T-cell (primary cell): ENCODE measurements at regions not wholly inside any gene's neighbourhood (a gene's known extent, or its start where the extent isn't known, plus 50 kb on each side); places are given as distances from the start of the nearest gene placed in this dataset.
A peak's percentile ranks its signal among the peaks of the same experiment; 100 is the strongest.

Source experiments
- ATAC-seq, 4 experiments: fragments of 200-7000 bp in 3 of 4; fragments of 150-1000 bp in 1 of 4; cut with Tn5 transposase; replicated peaks in 1 of 4; 1 replicate in 3 of 4; 2 replicates in 1 of 4; pipeline ENCODE4 v1.10.0; 2021; ENCODE audit warnings: moderate library complexity in 3 of 4, mild to moderate bottlenecking in 2 of 4, moderate number of reproducible peaks in 1 of 4
- CTCF ChIA-PET, 2 donors: fragments of 300-600 bp; sonication (Branson Sonifier 250); formaldehyde crosslinking; loops; one replicate each; lab custom pipeline; 2022; ENCODE audit warnings: antibody characterized with exemption in 2 of 2; lab: Charles Lee
- POLR2A ChIA-PET, 2 donors: fragments of 300-600 bp; sonication (Branson Sonifier 250); formaldehyde crosslinking; loops; one replicate each; lab custom pipeline; 2022; ENCODE audit warnings: antibody characterized with exemption in 2 of 2; lab: Charles Lee
- DNase-seq, 35 experiments: peaks; one replicate each; pipeline versions ENCODE4 v3.0.0 to v3.0.0-alpha.2; 2013 to 2023
- H3K27ac ChIP-seq: one replicate; pipeline ENCODE4 v1.5.1; 2013; ENCODE audit warnings: low read length
- H3K27me3 ChIP-seq, 2 experiments: replicated peaks in 1 of 2; 1 replicate in 1 of 2; 2 replicates in 1 of 2; pipeline versions ENCODE4 v1.6.1 to v1.7.0; 2013; ENCODE audit warnings: low read length in 1 of 2, mixed read lengths in 1 of 2; ENCODE audit not compliant: control insufficient read depth in 2 of 2, insufficient read depth in 2 of 2; ENCODE audit errors: extremely low read depth in 1 of 2
- H3K36me3 ChIP-seq, 2 donors: 1 replicate in 1 of 2; 2 replicates in 1 of 2; pipeline versions ENCODE4 v1.6.1 to v1.7.0; 2013; ENCODE audit warnings: low read length in 1 of 2; ENCODE audit not compliant: control insufficient read depth in 2 of 2, insufficient read depth in 1 of 2; ENCODE audit errors: extremely low read depth in 1 of 2
- H3K4me1 ChIP-seq, 2 experiments: 1 replicate in 1 of 2; 2 replicates in 1 of 2; pipeline versions ENCODE4 v1.6.1 to v1.7.0; 2013; ENCODE audit warnings: low read length in 2 of 2, mixed read lengths in 1 of 2; ENCODE audit not compliant: insufficient read depth in 2 of 2, control insufficient read depth in 1 of 2; ENCODE audit errors: extremely low read depth in 1 of 2
- H3K4me3 ChIP-seq, 2 donors: 1 replicate in 1 of 2; 2 replicates in 1 of 2; pipeline versions ENCODE4 v1.5.1 to v1.7.0; 2013; ENCODE audit warnings: mild to moderate bottlenecking in 2 of 2, low read length in 1 of 2, moderate library complexity in 1 of 2; ENCODE audit not compliant: control insufficient read depth in 1 of 2; ENCODE audit errors: extremely low read depth in 1 of 2
- H3K9me3 ChIP-seq: 2 replicates; pipeline ENCODE4 v1.7.0; 2013
- H3K27ac Mint-ChIP-seq, 2 donors: one replicate each; pipeline ENCODE4 v1.8.0; 2020 to 2021; ENCODE audit warnings: mild to moderate bottlenecking in 2 of 2, mixed read lengths in 2 of 2
- H3K27me3 Mint-ChIP-seq, 2 donors: one replicate each; pipeline ENCODE4 v1.8.0; 2021 to 2022; ENCODE audit warnings: mixed read lengths in 2 of 2
- H3K36me3 Mint-ChIP-seq: one replicate; pipeline ENCODE4 v1.8.0; 2021; ENCODE audit warnings: mixed read lengths
- H3K4me1 Mint-ChIP-seq, 3 donors: one replicate each; pipeline ENCODE4 v1.8.0; 2020 to 2022; ENCODE audit warnings: mixed read lengths in 3 of 3, mild to moderate bottlenecking in 1 of 3
- H3K4me3 Mint-ChIP-seq, 3 donors: one replicate each; pipeline ENCODE4 v1.8.0; 2020 to 2022; ENCODE audit warnings: mild to moderate bottlenecking in 3 of 3, mixed read lengths in 3 of 3, moderate library complexity in 3 of 3
- H3K9me3 Mint-ChIP-seq, 3 donors: one replicate each; pipeline ENCODE4 v1.8.0; 2020 to 2022; ENCODE audit warnings: mixed read lengths in 3 of 3
- WGBS: methylation state at CpG from one replicate; pipeline ENCODE4 v1.1.5; 2013; ENCODE audit warnings: missing lambda C conversion rate; ENCODE audit not compliant: insufficient coverage; 5-methylcytosine and 5-hydroxymethylcytosine counted together

DNA sequence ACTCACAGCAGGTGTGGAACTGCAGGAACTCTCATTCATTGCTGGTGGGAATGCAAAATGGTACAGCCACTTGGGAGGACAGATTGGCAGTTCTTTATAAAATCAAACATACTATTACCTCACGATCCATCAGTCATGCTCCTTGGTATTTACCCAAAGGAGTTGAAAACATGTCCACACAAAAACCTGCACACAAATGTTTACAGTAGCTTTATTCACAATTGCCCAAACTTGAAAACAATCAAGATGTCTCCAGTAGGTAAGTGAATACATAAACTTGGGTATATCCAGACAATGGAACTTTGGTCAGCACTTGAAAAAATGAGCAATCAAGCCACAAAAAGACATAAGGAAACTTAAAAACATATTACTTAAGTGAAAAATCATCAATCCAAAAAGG, 215.5 kb downstream of the IRX1 start:
- Histone ChIP-seq H3K4me1 (no peaks in the 10 kb centered on the region), H3K36me3 (no peaks in the 10 kb centered on the region), H3K4me3 (no peak overlapping the region), H3K9me3 (no peaks in the 10 kb centered on the region), H3K27ac (no peak overlapping the region), H3K27me3 (no peaks in the 10 kb centered on the region)
- ChIA-PET POLR2A (no interaction called here), CTCF (no interaction called here)
- Mint-ChIP-seq H3K36me3 (no peaks in the 10 kb centered on the region), H3K9me3 (peaks cover 6 to 24% (median 16%) of the 10 kb centered on the region in 3 donors), H3K27me3 (no peaks in the 10 kb centered on the region), H3K4me3 (no peak overlapping the region), H3K27ac (no peak overlapping the region), H3K4me1 (no peaks in the 10 kb centered on the region)
- ATAC-seq (no peak), DNase-seq (no peak)
- no CpG with 5 or more reads among the region's 1 CpG for WGBS

GRCh38 chr5:3818624-3819023, 223.0 kb downstream of the IRX1 start:
- H3K36me3 ChIP-seq = no peaks in the 10 kb centered on the region
- H3K27ac ChIP-seq = no peak overlapping the region
- no peak for ATAC-seq
- H3K27ac Mint-ChIP-seq = no peak overlapping the region
- 100% methylated on average over 1 of the region's 6 CpGs for WGBS
- H3K27me3 Mint-ChIP-seq = no peaks in the 10 kb centered on the region
- no peaks in the 10 kb centered on the region for H3K4me1 Mint-ChIP-seq
- H3K4me3 ChIP-seq = no peak overlapping the region
- no peak overlapping the region for H3K4me3 Mint-ChIP-seq
- peaks cover 4 to 9% (median 8%) of the 10 kb centered on the region in 3 donors for H3K9me3 Mint-ChIP-seq
- DNase-seq = peak in 1 of 35 experiments; percentile 3
- CTCF ChIA-PET = no interaction called here
- POLR2A ChIA-PET = no interaction called here
- no peaks in the 10 kb centered on the region for H3K36me3 Mint-ChIP-seq
- no peaks in the 10 kb centered on the region for H3K4me1 ChIP-seq
- no peaks in the 10 kb centered on the region for H3K9me3 ChIP-seq
- no peaks in the 10 kb centered on the region for H3K27me3 ChIP-seq

DNA sequence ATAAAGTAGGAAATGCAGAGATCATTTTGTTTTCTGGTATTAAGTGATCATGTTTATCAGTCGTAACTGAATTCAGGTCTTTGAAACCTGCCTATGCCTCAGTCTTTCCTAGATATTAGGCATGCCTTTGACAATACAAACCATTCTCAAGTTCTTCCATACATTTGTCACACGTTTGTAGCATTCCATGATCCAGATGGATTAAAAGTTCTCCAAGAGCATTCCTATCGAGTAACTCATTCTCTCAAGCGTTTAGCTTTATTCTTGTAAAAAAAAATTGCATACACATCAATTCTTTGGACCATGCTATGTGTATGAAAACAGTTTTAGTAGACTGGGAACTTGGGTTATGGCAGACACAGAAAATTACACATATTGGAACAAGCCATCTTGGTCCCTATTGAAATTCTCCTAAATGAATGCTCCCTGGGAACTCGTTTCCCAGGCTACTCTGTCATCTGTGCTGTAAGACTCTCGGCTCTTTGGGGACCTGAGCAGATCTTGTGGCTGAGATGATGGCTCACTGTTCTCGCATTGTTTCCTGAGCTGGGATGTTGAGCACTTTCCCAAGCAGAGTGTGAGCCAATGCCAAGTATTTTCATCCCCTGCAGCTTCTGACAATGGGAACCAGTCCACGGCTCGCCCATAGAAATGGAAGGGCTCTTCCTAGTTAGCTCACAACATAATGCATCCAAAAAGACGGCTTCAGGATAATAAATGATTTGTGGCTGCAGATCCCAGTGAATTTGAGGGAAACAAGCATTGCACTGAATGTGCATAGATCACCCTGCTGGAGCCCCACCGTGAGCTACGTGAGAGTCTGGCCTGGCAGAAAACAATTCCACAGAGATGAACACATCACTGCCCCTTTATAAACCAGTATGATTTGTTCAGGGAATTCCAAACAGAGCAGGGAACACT, 230.2 kb downstream of the IRX1 start:
- H3K4me3 Mint-ChIP-seq = no peak overlapping the region
- Histone ChIP-seq H3K4me3 (no peak overlapping the region), H3K27me3 (no peaks in the 10 kb centered on the region), H3K4me1 (no peaks in the 10 kb centered on the region), H3K27ac (no peak overlapping the region), H3K36me3 (no peaks in the 10 kb centered on the region), H3K9me3 (no peaks in the 10 kb centered on the region)
- peaks cover 0 to 7% (median 3%) of the 10 kb centered on the region in 3 donors for H3K9me3 Mint-ChIP-seq
- H3K36me3 Mint-ChIP-seq = no peaks in the 10 kb centered on the region
- WGBS = 92% methylated on average over 7 of the region's 12 CpGs
- H3K27ac Mint-ChIP-seq = no peak overlapping the region
- ATAC-seq (no peak), DNase-seq (no peak)
- ChIA-PET POLR2A (no interaction called here), CTCF (no interaction called here)
- no peaks in the 10 kb centered on the region for H3K27me3 Mint-ChIP-seq
- H3K4me1 Mint-ChIP-seq = no peaks in the 10 kb centered on the region

DNA sequence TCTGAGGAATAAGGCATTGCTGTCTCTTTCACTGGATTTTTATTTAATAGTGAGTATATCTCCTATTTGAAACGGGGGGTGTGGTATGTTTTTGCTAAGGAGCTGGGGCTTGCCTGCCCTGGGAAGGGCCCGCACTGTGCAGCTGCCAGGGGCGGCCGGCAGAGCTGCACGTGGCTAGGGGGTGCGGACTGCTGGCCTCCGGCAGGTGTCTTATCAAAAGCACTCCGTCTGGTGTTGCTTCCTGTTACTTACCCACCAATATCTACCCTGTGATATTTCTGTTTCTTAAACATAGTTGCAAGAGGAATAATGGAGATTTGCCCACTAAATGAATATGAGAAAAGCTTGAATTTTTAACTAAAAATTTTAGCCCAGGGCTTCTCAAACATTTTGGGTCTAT, 232.0 kb downstream of the IRX1 start:
- DNase-seq (no peak), ATAC-seq (no peak)
- no peaks in the 10 kb centered on the region for H3K27me3 Mint-ChIP-seq

DNA sequence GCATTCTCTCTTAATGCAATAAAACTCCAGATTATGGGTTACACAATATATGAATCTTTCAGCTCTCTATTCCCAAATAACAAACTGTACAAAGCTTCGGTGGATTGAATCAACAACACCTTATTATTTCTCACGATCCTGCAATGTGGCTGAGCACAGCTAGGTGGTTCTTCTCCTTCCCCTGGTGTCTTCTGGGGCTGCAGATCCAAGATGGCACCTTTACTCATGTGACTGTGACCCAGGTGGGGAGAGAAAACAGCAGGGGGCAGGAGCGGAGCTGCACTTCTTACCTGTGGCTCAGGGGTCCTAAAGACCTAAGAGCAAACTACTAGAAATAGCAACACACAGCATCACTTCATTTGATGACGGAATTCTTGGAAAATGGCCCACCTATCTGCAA, 233.1 kb downstream of the IRX1 start:
- Mint-ChIP-seq H3K27ac (no peak overlapping the region), H3K4me1 (no peaks in the 10 kb centered on the region), H3K9me3 (peaks cover 0 to 7% (median 3%) of the 10 kb centered on the region in 3 donors), H3K36me3 (no peaks in the 10 kb centered on the region), H3K4me3 (no peak overlapping the region), H3K27me3 (no peaks in the 10 kb centered on the region)
- no peak for ATAC-seq
- Histone ChIP-seq H3K27ac (no peak overlapping the region), H3K27me3 (no peaks in the 10 kb centered on the region), H3K36me3 (no peaks in the 10 kb centered on the region), H3K4me1 (no peaks in the 10 kb centered on the region), H3K4me3 (no peak overlapping the region), H3K9me3 (no peaks in the 10 kb centered on the region)
- WGBS = 100% methylated on average over 2 of the region's 4 CpGs
- DNase-seq = no peak
- ChIA-PET CTCF (no interaction called here), POLR2A (no interaction called here)

More for the DNA sequence above, 232.0 kb downstream of the IRX1 start:
- H3K36me3 Mint-ChIP-seq = no peaks in the 10 kb centered on the region
- Histone ChIP-seq H3K27ac (no peak overlapping the region), H3K27me3 (no peaks in the 10 kb centered on the region), H3K4me1 (no peaks in the 10 kb centered on the region), H3K9me3 (no peaks in the 10 kb centered on the region), H3K4me3 (no peak overlapping the region), H3K36me3 (no peaks in the 10 kb centered on the region)
- no peak overlapping the region for H3K27ac Mint-ChIP-seq
- H3K9me3 Mint-ChIP-seq = peaks cover 0 to 7% (median 3%) of the 10 kb centered on the region in 3 donors
- ChIA-PET POLR2A (no interaction called here), CTCF (no interaction called here)
- H3K4me1 Mint-ChIP-seq = no peaks in the 10 kb centered on the region
- WGBS = 0% methylated on average over 5 of the region's 8 CpGs
- no peak overlapping the region for H3K4me3 Mint-ChIP-seq

DNA sequence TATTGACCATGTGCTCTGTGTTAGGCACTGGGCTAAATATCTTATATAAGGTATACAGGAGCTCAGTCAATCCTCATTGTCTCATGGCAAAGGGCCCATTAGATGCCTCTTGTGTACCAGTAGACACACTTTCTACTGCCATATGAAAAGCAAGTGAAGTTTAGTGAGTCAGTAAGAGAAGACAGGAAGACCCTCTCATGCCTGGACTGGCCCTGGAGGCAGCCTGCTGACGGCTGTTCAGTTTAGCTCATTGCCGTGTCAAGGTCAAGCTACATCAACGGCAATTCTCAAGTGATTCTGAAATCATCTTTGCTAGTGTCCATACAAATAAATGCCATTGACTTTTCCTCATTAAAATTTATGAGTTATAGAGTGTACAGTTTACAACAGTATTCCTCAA, 237.9 kb downstream of the IRX1 start:
- no peak overlapping the region for H3K4me3 Mint-ChIP-seq

More for the DNA sequence above, 237.9 kb downstream of the IRX1 start:
- H3K4me1 Mint-ChIP-seq = no peaks in the 10 kb centered on the region
- no peaks in the 10 kb centered on the region for H3K9me3 ChIP-seq
- ChIA-PET POLR2A (no interaction called here), CTCF (interaction anchor here in 1 of 2 donors (0.6 kb wide), 1 partner anchor 12 kb away, joined by 4 read pairs; no protein-coding TSS in a partner anchor)
- 100% methylated on average over 1 of the region's 3 CpGs for WGBS
- H3K36me3 ChIP-seq = no peaks in the 10 kb centered on the region
- H3K27me3 Mint-ChIP-seq = no peaks in the 10 kb centered on the region
- DNase-seq = no peak
- H3K4me1 ChIP-seq = no peaks in the 10 kb centered on the region
- peaks cover 0 to 4% (median 3%) of the 10 kb centered on the region in 3 donors for H3K9me3 Mint-ChIP-seq
- no peak overlapping the region for H3K27ac ChIP-seq
- no peaks in the 10 kb centered on the region for H3K36me3 Mint-ChIP-seq
- no peaks in the 10 kb centered on the region for H3K27me3 ChIP-seq
- no peak for ATAC-seq
- no peak overlapping the region for H3K4me3 ChIP-seq
- H3K27ac Mint-ChIP-seq = no peak overlapping the region
